Suppressor macrophage treated with lipopolysaccharide for 1 hour (primary cell): ENCODE measurements at regions not wholly inside any gene's neighbourhood (a gene's known extent, or its start where the extent isn't known, plus 50 kb on each side); places are given as distances from the start of the nearest gene placed in this dataset.
"Not testable (repeated sequence)": the region's sequence is repeated elsewhere in the genome, so short reads cannot be mapped to it uniquely, and the experiment has no call there.

Source experiments
- DNase-seq, 3 donors: peaks; one replicate each; pipeline ENCODE4 v3.0.0-alpha.2; 2020 to 2022

- no peak for DNase-seq
Observed at GRCh38 chr13:62489731-62490130, 1074.1 kb upstream of the PCDH20 start.

- no peak for DNase-seq
Observed at GRCh38 chr13:62483774-62484173, 1068.1 kb upstream of the PCDH20 start.

DNA sequence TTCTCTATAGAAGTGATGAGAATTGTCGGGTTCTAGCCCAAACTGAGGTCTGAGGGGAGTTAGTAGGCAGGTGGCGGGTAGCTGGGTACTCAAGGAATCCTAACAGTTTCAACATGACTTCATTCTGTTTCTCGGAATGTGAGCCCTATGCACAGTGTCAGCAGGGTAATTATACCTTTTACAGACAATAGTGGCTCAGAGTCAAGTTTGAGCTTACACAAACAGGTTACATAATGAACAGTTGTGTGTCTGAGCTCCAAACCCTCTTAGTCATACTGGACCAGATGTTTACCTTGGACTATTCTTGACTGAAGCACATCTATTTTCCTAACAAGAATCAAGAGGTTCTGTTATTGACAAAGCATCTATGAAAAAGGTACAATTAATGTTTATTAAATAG, 1066.7 kb upstream of the PCDH20 start:
- no peak for DNase-seq

DNA sequence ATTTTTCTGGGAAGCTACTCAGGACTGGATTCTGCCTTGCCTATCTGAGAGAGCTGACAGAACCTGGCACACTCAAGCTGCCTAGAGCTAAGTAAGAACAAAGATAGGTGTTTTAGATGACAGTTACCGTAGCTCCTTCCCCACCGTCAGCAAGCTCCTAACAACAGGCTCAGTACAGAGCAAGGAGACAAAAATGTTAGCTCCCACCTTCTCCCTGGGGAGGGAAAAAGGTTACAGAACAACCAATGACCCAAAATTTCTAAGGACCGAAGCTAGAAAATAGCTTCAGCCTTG, 1058.2 kb upstream of the PCDH20 start:
- no peak for DNase-seq

DNA sequence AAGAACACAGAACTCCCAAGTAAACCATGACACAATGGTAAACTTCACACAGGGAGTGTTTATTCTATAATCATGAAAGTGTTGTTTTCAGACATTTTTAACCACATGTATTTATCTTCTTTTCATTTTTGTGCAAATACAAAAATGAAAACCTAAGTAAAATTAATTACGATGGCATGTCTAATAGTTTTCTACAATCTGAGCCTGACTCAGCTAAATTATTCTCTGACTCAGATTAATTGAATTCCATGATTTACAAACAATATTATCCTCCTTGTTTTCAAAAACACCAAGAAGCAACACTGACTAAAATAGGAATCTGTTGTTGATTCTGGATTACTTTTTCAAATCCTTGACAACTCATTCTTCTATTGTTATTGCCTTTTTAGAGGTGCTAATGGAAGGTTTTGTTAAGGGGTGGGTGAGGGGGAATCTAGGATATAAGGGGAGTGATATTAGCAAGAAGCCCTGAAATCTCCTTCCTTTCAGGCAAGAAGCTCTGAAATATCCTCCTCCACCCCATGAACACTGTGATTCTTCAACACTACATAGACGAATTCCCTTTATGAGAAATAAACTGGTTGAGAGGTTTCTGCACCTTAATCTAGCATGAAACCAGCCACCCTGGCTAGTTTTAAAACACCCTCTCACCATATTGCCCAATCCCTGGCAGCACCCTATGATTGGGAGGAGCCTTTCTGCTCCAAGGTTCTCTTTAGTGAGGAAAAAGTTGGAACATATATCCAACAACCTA, 1057.7 kb upstream of the PCDH20 start:
- no peak for DNase-seq

GRCh38 chr13:62453761-62454160, 1038.1 kb upstream of the PCDH20 start:
- DNase-seq = no peak

DNA sequence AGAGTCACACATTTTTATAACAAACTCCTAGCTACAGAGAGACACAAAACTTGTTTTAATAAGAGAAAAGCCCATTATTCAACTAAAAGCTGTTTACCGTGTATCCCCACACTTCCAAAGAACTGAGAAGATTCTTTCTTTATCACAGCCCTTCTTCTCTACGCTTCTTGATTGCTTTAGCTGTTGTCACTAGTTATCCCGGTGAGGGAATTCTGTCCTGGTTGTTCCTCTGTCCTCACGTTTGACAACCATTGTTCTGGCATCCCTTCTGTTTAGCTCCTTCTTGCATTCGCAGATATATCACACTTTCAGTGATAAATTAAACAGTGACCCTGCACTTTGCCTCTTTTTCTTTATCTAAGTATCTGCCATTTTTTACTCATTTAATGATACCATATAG, 1035.1 kb upstream of the PCDH20 start:
- DNase-seq = no peak

- not testable (repeated sequence) for DNase-seq
Observed at GRCh38 chr13:62447771-62448382, 1032.2 kb upstream of the PCDH20 start.

GRCh38 chr13:62444805-62445204, 1029.2 kb upstream of the PCDH20 start:
- DNase-seq = no peak

GRCh38 chr13:62434081-62434480, 1018.4 kb upstream of the PCDH20 start:
- no peak for DNase-seq

- no peak for DNase-seq
Observed at GRCh38 chr13:62433660-62434059, 1018.0 kb upstream of the PCDH20 start.

GRCh38 chr13:62432906-62433305, 1017.3 kb upstream of the PCDH20 start:
- DNase-seq = no peak

- DNase-seq = no peak
Observed at GRCh38 chr13:62432295-62432694, 1016.6 kb upstream of the PCDH20 start.

GRCh38 chr13:62431852-62432251, 1016.2 kb upstream of the PCDH20 start:
- no peak for DNase-seq

DNA sequence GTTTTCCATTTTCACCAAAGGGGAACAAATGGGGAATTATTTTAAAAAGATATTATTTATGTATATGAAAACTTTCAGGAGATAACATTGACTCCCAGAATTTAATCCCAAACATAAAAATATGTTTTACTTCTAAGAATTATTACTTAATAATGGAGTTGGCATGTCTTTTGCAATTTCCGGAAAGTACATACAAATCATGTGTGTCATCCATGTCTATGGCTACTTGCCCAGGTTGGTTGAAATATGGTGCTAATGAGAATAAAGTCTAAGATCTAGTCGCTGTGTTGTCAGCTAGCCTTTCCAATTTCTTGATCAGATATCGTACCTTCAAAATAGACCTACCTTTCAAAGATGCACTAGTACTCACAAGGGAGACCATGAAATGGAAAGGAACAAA, 1003.2 kb upstream of the PCDH20 start:
- DNase-seq = no peak

GRCh38 chr13:62418376-62418775, 1002.7 kb upstream of the PCDH20 start:
- DNase-seq = no peak

DNA sequence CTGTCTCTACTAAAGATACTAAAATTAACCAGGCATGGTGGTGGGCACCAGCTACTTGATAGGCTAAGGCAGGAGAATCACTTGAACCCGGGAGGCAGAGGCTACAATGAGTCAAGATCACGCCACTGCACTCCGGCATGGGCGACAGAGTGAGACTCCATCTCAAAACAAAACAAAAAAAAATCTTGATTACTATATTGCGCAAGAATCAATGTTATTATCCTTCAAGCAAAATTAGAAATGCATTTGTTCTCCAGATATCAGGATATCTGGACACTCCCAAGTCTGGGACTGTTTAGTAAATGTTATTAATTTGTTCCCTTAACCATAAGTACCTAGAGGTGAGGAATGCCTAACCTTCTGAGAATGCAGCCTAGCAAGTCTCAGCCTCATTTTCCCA, 992.2 kb upstream of the PCDH20 start:
- DNase-seq = no peak

GRCh38 chr13:62388515-62388914, 972.9 kb upstream of the PCDH20 start:
- no peak for DNase-seq

DNA sequence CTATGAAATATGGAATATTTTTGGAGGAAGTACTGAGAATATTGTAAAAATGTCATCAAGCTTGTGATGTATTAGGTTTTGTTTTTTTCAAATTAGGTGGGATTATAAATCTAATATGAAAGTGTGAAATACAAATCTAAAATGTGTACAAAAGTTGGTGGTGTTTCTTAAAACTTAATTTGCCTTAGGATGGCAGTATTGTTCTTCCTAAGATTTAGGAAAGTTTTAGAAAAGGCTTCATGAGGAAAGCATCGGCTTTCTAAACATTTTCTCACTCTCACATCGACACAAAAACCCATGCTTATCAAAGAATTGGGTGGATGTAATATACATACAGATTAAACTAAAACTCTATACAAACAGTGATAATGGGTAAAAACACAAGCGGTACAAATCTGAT, 972.0 kb upstream of the PCDH20 start:
- DNase-seq = no peak

DNA sequence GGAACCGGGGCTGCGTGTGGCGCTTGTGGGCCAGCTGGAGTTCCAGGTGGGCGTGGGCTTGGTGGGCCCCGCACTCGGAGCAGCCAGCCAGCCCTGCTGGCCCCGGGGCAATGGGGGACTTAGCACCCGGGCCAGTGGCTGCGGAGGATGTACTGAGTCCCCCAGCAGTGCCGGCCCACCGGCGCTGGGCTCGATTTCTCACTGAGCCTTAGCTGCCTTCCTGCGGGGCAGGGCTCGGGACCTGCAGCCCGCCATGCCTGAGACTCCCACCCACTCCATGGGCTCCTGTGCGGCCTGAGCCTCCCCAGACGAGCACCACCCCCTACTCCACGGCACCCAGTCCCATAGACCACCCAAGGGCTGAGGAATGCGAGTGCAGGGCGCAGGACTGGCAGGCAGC, 963.6 kb upstream of the PCDH20 start:
- not testable (repeated sequence) for DNase-seq

- no peak for DNase-seq
Observed at GRCh38 chr13:62377838-62378237, 962.2 kb upstream of the PCDH20 start.

DNA sequence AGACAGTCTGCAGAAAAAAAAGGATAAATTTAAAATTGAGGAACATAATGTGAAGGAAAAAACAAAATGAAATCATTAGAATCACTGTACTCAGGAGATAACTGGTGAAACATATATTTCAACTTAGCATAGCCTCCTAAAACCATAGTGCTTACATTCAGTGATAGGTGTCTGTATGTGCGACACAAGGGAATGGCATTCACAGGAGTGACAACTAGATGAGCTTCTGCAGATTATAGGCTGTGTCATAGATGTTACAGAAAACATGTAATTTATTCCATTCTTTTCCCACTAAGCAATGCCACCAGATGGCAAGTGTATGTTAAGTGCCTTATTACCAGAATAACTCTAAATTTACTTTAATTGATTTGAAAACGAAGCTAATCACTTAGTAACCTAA, 960.0 kb upstream of the PCDH20 start:
- DNase-seq = no peak

- DNase-seq = no peak
Observed at GRCh38 chr13:62371737-62372136, 956.1 kb upstream of the PCDH20 start.

- not testable (repeated sequence) for DNase-seq
Observed at GRCh38 chr13:62367971-62368370, 952.3 kb upstream of the PCDH20 start.

GRCh38 chr13:62360609-62361008, 945.0 kb upstream of the PCDH20 start:
- DNase-seq = no peak
